HepG2 (cell line): ENCODE measurements at regions not wholly inside any gene's neighbourhood (a gene's known extent, or its start where the extent isn't known, plus 50 kb on each side); places are given as distances from the start of the nearest gene placed in this dataset.
A peak's percentile ranks its signal among the peaks of the same experiment; 100 is the strongest.

Experiments used
- CHCHD3 ChIP-seq: sonication (generic); formaldehyde crosslinking; IDR thresholded peaks from 2 replicates; pipeline ENCODE4 v1.8.0; 2022; ENCODE audit warnings: mild to moderate bottlenecking, missing genetic modification reagents, moderate library complexity
- CTCF ChIP-seq: sonication (generic); formaldehyde crosslinking; IDR thresholded peaks from 2 replicates; pipeline ENCODE4 v1.5.0; 2020; ENCODE audit warnings: mild to moderate bottlenecking, missing genetic modification reagents, moderate library complexity
- TRIM24 ChIP-seq: sonication (generic); formaldehyde crosslinking; IDR thresholded peaks from 2 replicates; pipeline ENCODE4 v1.8.0; 2022; ENCODE audit warnings: mild to moderate bottlenecking, missing genetic modification reagents
- ZNF30 ChIP-seq: sonication (generic); formaldehyde crosslinking; IDR thresholded peaks from 2 replicates; pipeline ENCODE4 v1.5.0; 2020; ENCODE audit warnings: mild to moderate bottlenecking, missing genetic modification reagents
- ZNF414 ChIP-seq: sonication (generic); formaldehyde crosslinking; IDR thresholded peaks from 2 replicates; pipeline ENCODE4 v1.5.0; 2020; ENCODE audit warnings: missing genetic modification reagents
- ZNF446 ChIP-seq: sonication (generic); formaldehyde crosslinking; IDR thresholded peaks from 2 replicates; pipeline ENCODE4 v1.5.0; 2020; ENCODE audit warnings: mild to moderate bottlenecking, missing genetic modification reagents
- ZNF746 ChIP-seq: sonication (generic); formaldehyde crosslinking; IDR thresholded peaks from 2 replicates; pipeline ENCODE4 v1.8.0; 2022; ENCODE audit warnings: mild to moderate bottlenecking, missing genetic modification reagents
- ZNF788 ChIP-seq: sonication (generic); formaldehyde crosslinking; IDR thresholded peaks from 2 replicates; pipeline ENCODE4 v1.5.0; 2020; ENCODE audit warnings: mild to moderate bottlenecking, missing genetic modification reagents, borderline replicate concordance
- TF ChIP-seq, protein P1 (sequence below): sonication (generic); formaldehyde crosslinking; IDR thresholded peaks from 2 replicates; pipeline ENCODE4 v1.8.1; 2023; ENCODE audit warnings: missing genetic modification reagents, mild to moderate bottlenecking, borderline replicate concordance

- TF ChIP-seq ZNF30 (CRISPR knock-in tag) = 0 out of 2 replicates have a peak, but pooled peaks have one; percentile 31
- TF ChIP-seq, protein P1, sequence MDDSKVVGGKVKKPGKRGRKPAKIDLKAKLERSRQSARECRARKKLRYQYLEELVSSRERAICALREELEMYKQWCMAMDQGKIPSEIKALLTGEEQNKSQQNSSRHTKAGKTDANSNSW (CRISPR knock-in tag) = 0 out of 2 replicates have a peak, but pooled peaks have one; percentile 40
- TF ChIP-seq CTCF (CRISPR knock-in tag) = no peak
- TF ChIP-seq CHCHD3 = no peak
- 0 out of 2 replicates have a peak, but pooled peaks have one; percentile 44 for TF ChIP-seq ZNF446
- no peak for TF ChIP-seq ZNF746 (CRISPR knock-in tag)
- no peak for TF ChIP-seq TRIM24 (CRISPR knock-in tag)
- TF ChIP-seq ZNF414 (CRISPR knock-in tag) = peak; percentile 93
- 0 out of 2 replicates have a peak, but pooled peaks have one; percentile 17 for TF ChIP-seq ZNF788 (CRISPR knock-in tag)
Measured at GRCh38 chr2:42929546-42930024, 137.2 kb upstream of the HAAO start (continued).
